DMS114 treated with DMSO at 0.1 percent for 48 hours (cell line): ENCODE measurements at regions not wholly inside any gene's neighbourhood (a gene's known extent, or its start where the extent isn't known, plus 50 kb on each side); places are given as distances from the start of the nearest gene placed in this dataset.
"Not testable (repeated sequence)": the region's sequence is repeated elsewhere in the genome, so short reads cannot be mapped to it uniquely, and the experiment has no call there.

ENCODE experiments used
- DNase-seq: peaks from one replicate; lab custom pipeline; 2025; ENCODE audit not compliant: unreplicated experiment; lab: John Stamatoyannopoulos, UW

DNA sequence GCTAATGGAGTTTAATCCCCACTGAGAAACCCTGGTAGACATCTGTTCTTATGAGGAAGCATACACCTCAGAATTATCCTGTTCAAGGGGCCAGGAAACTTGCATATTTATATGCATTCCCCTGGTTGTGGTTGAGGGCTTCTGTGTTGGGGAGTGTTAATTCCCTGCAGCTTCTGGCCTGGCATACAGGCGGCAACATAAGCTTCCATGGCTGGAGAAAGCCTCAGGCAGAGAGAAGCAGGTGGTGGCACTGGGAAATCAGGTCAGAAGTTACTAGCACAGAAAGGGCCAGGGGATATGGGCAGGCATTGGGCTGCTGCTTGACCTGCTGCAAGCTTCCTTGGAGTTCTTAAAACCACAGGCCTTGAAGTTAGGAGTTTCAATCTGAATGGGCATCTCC lies 166.1 kb upstream of the SEMA6A start:
- no peak for DNase-seq

DNA sequence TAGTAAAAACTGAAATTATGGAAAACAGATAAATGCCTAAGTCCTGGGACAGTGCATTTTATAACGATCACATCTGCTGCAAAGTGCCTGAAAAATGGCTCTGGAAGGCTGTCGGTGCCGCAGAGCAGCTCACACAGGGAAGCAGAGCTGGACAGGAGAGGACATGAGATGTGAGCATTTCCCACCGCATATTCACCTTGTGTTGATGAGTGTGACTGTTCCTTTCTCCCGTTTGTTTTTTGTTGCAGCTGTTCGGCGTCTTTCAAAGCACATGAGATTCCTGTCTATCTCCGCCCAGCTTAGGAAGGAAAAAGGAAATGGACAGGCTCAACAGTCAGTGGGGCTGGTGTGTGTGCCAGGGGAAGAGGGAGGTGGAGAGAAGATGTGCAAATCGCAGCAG lies 164.9 kb upstream of the SEMA6A start:
- DNase-seq, result no peak

DNA sequence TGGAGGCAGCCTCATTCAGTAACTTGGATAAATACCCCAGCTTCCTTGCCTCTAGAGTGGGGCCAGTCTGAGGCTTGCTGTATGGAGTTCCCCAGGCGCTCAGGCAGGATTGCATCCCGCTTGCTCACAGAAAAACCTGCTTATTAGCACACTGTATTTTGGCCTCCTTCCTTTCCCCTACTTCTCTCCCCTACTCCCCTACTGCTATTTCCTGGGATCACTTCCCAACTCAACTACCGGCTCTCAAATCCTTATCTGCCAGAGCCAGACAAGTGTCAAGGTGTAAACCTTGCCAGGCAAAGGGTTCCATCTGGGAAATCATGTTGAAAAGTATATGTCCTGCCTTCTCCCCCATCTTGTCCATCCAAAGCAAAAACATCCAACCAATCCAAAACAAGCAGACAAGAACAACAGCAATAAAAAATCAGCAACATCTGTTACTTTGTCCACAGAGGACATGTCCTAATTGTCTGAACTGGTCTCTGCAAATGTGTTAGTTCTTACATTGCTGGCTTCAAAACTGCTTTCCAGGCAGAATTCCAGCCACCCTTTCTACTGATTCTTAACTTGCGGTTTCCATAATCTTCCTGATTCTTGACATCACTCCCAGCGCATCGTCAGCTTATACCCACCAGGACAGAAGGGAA lies 164.1 kb upstream of the SEMA6A start:
- DNase-seq, result no peak

DNA sequence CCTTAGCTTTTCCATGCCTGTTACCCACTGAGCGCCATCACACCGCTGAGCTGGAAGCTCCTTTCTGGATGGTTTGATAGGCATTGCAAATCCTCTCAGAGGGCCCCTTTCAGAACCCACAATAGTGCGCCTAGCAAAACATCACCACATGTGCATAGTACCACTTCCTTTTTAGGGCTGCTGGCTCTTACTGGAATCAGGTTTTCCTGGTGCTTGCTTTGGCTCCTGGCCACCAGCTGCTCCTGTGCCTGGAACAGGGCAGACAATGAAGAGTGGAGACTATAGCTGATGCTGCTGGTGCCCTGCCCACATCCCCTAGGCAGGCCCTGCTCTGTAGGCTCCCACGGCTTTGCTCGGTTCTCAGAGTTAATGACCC lies 163.6 kb upstream of the SEMA6A start:
- DNase-seq, result no peak

DNA sequence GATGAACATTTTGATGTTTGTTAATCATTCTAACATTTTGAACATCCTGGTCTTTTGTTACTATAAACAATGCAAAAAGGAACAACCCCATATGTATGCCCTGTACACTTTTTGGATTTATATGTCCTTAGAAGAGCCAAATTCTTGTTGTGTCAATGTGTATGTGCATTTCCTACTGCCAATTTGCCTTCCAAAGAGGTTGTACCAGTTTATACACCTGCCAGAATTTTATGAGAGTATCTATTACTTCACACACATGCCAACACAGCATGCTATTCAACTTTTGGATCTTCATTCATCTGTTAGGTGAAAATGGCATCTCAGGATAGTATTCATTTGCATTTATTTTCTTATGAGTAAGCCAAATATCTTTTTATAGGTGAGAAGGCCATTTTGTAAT lies 162.0 kb upstream of the SEMA6A start:
- no peak for DNase-seq

DNA sequence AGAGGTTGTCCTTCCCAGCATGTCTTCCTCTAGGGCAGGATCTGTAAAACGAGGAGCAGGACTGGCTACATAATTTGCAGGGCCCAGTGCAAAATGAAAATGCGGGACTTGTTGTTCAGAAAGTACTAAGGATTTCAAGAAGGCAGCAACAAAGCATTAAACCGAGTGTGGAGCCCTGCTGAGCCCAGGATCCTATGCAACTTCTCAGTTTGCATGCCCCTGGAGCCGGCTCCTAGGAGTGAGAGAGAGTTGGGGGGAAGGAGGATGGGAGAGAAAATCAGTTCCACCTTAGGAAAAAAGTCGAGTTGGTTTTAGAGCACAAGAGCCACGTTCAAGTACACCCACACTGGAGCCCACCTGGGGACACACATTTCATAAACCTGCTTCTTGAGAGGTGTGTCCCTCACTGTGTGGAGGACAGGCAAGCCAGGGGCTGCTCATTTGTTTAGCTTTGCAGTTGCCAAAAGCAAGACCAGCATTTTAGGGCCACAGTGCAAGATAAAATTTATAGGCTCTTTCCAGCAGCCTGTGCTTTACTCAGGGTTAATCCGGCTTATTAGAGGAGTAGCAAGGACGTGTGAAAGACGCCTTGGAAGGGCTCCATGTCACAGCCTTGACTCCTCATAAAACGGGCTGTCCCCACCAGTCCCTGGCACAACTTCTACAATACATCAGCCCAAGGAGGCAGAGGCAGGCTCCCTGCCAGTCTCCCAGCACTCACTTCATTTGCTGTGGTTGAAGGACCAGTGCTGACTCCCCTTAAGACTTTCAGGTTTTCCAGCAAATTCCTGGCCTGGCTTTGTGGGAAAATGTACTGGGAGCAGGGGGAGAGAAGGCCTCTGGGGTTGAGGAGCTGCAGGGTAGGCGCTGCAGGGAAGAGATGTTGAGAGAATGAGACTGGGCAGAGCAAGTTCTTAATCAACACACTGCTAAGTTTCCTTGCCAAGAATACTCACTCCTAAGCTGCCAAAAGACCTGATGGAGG lies 159.7 kb upstream of the SEMA6A start:
- no peak for DNase-seq

DNA sequence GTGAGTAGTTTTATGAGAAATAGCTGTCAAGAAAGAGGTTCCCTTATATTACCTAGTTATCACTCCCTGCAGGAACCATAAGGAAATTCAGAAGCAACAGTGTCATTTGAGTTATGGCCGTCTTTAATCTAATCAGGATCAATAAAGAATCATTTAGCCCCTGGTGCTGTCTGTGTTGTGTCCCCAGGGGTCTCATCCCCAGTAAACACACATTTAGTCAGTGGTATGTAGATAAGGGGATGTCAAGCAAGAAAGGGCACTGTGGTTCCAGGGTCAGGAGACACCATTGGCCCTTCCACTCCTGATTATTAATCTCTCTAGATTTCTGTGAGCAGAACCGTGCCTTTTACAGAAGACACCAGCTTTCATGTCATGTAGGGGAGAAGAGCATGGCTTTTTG lies 158.0 kb upstream of the SEMA6A start:
- no peak for DNase-seq

DNA sequence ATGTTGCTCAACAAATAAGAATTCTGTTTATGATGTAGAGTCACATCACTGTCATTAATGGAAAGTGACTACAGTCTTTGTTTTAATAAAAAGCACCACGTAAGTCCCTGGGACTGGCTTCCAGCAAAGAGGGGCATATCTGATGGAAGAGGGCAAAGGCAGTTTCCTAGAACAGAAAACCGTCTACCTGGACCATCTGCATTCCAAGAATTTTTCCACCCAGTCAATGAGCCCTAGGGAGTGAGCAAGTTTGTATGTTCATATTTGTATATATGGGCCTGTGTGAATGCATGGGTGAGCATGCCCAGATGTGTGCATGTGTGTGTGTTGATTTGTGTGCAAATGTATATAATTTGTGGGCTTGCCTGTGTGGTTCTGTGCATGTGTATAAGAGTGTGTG lies 156.8 kb upstream of the SEMA6A start:
- no peak for DNase-seq

DNA sequence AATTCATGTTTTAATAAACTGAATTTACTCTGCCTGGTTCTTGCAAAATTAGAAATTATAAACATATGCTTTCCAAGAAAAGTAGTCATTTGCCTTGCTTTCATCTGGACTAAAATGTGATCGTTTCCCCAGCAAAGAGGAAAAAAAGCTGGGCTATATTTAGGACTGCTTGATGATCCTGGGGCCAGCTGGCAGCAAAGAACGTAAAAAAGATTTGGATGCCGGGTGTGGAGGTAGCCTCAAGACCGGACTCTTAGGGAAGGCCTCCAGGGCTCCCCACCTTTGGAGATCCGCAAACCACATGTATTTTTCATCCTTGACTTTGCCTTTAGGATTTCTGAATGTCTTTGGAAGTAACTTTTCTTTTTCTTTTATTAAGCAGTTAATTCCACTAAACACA lies 156.1 kb upstream of the SEMA6A start:
- DNase-seq, result no peak

DNA sequence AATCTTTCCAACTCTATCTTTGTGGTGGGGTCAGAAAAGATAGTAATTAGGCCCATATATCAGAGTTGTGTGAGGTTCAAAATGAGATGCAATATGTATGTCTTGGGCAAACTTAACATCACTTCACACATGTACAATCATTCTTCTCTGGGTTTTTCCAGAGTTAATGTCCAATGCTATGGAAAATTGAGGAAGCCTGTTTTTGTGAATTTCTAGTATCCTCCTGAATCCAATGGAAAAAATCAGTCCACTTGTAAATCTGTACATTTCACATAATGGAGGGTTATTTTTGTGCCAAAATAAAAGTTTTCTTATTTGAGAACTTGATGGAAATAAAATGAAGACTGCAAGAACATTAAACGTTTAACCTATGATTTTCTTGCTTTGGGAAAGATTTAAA lies 155.6 kb upstream of the SEMA6A start:
- DNase-seq, result no peak

DNA sequence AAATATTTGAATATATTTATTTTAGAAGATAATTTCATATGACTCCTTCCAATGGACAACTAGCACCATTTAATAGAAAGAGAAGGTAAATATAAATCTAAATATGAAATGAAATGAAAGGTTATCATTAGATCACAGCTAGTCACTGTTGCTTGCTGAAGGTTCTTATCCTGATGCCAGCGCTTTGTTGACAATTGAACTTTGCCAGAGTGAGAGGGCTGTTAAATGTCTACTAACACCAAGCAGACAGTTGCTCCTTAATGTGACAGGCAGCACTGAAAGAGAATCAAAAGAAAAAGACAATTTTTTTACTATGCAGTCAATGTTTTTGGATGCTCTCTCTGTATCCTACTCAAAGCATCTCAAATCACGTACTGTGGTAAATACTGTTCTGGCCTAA lies 152.6 kb upstream of the SEMA6A start:
- no peak for DNase-seq

DNA sequence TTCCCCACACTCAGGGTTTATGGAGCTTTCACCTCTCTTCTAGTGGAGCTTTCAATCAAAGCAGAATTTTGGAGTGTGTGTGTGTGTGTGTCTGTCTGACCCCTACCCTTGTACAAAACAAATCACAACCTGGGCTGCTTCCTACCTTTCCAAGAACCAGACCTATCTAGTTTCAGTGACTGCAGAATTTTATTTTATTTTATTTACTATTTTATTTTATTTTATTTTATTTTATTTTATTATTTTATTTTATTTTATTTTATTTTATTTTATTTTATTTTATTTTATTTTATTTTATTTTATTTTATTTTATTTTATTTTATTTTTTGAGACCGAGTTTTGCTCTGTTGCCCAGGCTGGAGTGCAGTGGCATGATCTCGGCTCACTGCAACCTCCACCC lies 151.6 kb upstream of the SEMA6A start:
- DNase-seq, result not testable (repeated sequence)

DNA sequence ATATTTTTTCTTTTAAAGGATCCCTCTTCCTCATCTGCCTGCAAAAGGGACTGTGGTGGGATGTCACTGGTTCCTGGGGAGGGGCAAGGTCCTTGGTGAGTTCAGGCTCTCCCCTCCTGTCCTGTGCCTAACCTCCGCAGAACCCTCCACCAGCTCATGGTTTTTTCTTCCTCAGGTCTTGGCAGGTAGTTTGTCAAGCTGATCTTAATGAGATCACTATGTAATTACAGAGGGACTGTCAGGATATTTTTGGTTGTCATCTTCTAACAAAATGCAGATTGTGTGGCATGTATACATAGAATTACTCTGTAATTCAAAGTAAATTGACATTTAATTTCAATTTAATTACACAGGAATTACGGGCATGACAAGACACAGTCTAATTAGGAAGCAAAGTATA lies 150.3 kb upstream of the SEMA6A start:
- DNase-seq, result no peak

DNA sequence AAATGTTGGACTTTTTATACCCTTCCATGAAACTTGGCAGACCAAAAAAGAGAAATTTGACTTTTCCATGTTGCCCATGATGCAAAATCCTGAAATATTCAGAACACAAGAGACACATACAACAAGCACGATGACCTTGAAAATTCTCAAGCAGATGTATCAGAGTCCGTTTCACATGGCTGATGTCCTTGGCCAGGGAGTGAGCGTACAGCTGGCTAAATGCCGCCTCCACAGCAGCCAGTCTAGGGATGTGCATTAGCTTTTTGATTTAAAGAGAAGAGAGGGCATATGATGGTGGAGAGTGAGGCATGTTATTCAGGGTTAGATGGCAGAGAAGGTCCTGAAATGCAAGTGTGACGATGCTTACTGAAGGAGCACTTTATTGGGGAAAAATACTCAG lies 148.0 kb upstream of the SEMA6A start:
- no peak for DNase-seq

DNA sequence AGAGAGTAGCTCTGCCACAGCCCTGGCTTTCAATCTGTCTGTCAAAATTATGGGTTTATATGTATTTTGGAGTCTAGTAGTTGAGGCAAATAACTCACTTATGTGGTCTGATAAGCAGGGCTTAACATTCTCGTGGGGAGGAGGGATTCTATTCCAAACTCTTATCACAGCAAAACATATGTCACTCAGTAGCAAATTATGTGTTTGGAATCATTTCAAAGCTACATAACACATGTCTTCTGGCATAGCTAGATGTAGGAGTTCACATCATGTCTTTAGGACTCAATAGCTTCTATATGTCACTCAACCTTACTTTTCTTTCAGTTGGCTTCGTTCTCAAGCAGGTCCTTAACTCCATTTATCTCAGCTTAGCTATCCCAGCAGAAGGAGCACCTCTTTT lies 144.5 kb upstream of the SEMA6A start:
- DNase-seq, result no peak

DNA sequence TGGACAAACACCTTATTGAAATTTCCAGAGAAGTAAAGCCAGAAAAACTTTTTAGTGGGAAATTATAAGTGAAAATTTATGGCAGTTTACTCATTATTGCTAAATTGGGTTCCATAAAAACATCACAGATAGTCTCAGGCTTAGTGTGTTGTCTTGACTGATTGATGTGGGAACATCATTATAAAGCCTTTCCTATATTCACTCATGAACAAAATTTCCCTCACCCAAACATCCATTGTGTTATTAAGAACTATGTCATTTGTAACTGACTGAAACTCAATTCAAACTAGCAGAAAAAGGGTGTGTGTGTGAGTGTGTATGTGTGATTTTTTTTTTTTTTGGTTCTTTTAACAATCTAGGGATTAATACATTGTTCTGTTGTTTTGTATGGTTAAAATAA lies 143.7 kb upstream of the SEMA6A start:
- no peak for DNase-seq

DNA sequence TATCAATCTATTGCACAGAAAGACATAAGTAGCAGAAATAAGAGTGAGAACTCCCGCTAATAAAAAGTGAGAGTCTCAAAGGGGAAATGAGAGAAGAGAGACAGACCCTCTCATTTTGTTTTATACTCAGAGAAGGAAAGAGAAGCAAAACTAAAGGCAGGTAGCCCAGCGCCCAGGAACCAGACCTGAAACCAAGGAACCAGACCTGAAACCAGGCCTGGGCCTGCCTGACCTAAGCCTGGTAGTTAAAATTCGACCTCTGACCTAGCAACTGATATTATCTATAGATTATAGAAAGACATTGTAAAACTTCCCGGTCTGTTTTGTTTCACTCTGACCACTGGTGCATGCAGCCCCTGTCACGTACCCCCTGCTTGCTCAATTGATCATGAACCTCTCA lies 134.5 kb upstream of the SEMA6A start:
- no peak for DNase-seq

DNA sequence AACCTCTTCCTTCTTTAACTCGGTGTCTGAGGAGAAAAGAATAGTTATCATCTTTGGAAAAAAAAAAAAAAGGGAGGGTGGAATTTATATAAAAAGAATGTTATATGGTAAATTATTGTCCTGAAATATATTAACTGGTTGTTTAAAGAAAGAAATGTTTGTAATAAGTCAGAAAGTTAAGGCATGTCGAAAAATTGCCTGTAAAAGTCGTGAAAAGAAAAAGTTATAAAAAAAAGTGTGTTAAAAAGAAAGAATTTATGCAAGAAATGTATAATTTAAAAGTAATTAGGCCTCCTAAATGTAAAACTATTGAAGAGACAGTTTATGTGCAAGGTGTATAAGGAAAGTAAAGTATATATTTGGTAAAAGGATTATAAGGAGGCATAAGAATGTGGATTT lies 130.5 kb upstream of the SEMA6A start:
- not testable (repeated sequence) for DNase-seq

DNA sequence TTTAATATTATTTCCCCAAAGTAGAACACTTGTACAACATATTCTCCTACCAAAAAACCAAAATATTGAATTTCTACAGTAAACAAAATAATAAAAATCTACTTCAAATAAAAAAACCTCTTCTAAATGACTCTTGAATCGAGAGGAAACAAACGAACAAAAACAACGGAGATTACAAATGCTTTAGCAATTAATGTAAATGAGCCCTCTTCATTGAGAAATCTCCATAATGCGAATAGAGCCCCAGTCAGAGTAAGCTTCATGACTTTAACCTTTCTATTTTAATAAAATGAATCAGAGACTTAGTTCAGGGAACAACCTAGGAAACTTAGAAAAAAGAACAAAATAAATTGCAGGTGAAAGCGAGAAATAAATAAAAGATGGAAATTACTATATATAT lies 129.3 kb upstream of the SEMA6A start:
- DNase-seq, result no peak

DNA sequence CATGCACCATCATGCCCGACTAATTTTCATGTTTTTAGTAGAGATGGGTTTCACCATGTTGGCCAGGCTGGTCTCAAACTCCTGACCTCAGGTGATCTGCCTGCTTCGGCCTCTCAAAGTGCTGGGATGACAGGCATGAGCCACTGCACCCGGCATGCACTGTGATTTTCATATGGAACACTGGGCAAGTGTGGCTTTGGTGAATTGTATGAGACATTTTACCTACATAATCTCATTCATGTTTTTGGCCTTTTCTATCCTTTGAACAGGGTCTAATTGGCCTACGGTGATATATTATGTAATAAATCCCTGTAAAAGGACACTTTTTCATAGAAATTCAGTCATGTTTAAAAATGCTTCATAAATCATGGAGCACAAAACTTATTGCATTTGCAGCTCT lies 128.7 kb upstream of the SEMA6A start:
- no peak for DNase-seq

DNA sequence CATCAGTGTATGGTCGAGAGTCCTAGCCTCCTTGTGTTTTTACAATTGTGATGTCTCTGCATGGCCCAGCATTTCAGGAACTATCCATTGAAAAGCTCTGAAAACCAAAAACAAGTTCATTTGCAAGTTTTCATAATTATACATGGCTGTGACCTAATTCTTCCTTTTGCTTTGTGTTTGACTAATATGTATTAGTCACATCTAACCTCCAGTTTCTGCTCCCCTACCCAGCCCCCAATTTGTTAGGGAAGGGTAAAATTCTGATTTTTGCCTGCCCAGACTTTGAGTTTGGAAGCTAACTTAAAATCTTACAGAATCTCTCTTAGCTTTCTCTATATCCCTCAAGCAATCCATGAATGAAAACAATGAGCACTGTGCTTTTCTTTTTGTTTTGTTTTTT lies 128.2 kb upstream of the SEMA6A start:
- no peak for DNase-seq

DNA sequence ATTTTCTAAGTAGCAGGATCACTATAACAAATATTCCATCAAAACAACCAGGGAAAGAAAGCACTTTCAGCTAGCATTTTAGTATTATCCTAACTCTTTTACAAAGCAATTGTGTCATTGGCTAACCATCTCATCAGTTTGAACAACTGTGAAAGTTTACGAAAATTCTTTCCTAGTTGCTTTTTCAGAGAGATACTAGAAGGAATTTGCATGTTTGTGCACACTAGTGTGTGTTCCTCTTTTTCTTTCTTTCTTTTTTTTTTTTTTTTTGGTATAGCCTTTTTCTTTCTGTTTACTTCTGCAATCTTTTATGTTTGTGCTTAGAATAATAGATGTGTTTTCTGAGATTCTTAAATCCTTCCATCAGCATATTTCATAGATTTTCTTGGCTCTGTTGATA lies 124.7 kb upstream of the SEMA6A start:
- DNase-seq, result no peak

DNA sequence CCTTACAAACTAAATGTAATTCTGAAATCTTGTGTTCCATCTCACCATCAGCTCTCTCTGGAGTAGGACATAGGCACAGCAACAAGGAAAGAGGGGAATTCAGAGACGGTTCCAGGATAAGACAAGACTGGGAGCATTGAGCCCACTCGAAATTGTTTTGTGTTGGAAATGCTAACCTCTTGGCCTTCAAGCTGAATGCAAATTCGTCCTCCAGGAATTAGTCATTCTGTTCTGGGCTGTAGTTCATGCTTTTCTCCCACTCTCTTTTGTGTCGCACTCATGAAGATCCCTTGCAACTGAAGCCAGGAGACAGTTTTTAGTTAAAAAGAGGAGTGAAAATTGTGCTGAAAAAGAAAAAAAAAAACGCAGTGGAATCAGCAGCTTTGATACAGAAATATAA lies 121.7 kb upstream of the SEMA6A start:
- no peak for DNase-seq
